Esophagus muscularis mucosa (tissue), 4 donors: ENCODE measurements at regions not wholly inside any gene's neighbourhood (a gene's known extent, or its start where the extent isn't known, plus 50 kb on each side); places are given as distances from the start of the nearest gene placed in this dataset.

Experiments
- EP300 ChIP-seq: sonication (generic); formaldehyde crosslinking; IDR thresholded peaks from one replicate; pipeline ENCODE4 v1.6.1; 2017; ENCODE audit warnings: antibody characterized with exemption
- POLR2A ChIP-seq: fragments of 450-650 bp; IDR thresholded peaks from one replicate; pipeline ENCODE4 v1.6.1; 2017; ENCODE audit warnings: antibody characterized with exemption, moderate library complexity, mild to moderate bottlenecking, low read depth
- POLR2AphosphoS5 ChIP-seq, 2 donors: sonication (generic); formaldehyde crosslinking; IDR thresholded peaks; one replicate each; pipeline ENCODE4 v1.6.1; 2017; ENCODE audit warnings: antibody characterized with exemption in 2 of 2
- TF ChIP-seq, protein P1 (sequence below), 3 experiments: fragments of 200-600 bp in 2 of 3; fragments of 450-650 bp in 1 of 3; sonication (generic) in 2 of 3; IDR thresholded peaks; one replicate each; pipeline ENCODE4 v1.5.1; 2017 to 2019; ENCODE audit warnings: antibody characterized with exemption in 3 of 3, mild to moderate bottlenecking in 2 of 3, moderate library complexity in 1 of 3

DNA sequence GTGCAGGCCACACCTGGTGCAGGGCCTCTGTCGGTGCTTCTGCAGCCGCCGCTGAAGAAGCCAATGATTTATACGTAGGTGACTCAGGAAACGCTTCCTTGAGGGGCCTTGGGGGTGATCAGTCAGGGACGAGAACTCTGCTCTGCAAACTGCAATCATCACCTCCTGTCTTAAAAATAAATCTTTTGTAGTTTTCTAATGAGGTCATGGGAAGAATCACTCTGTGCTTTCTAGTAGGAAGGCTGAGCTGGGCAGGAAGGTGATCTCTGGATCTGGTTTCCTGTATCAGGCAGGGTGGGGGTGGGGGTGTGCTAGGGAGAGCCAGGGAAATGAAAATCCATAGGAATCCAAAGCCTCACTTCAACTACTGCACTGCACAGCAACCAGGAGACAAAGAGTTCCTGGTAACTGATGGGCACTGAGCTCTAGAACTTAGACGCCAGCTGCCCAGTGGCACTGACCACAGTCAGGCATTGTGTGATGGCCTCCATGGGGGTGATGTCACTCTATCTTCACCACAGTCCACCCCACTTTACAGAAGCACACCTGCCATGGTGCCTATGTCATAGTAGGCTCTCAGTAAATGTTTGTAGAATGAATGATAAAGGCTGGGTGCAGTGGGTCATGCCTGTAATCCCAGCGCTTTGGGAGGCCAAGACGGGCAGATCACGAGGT, 292.4 kb upstream of the PWP1 start:
- TF ChIP-seq EP300 = no peak
- TF ChIP-seq, protein P1, sequence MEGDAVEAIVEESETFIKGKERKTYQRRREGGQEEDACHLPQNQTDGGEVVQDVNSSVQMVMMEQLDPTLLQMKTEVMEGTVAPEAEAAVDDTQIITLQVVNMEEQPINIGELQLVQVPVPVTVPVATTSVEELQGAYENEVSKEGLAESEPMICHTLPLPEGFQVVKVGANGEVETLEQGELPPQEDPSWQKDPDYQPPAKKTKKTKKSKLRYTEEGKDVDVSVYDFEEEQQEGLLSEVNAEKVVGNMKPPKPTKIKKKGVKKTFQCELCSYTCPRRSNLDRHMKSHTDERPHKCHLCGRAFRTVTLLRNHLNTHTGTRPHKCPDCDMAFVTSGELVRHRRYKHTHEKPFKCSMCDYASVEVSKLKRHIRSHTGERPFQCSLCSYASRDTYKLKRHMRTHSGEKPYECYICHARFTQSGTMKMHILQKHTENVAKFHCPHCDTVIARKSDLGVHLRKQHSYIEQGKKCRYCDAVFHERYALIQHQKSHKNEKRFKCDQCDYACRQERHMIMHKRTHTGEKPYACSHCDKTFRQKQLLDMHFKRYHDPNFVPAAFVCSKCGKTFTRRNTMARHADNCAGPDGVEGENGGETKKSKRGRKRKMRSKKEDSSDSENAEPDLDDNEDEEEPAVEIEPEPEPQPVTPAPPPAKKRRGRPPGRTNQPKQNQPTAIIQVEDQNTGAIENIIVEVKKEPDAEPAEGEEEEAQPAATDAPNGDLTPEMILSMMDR (IDR thresholded peaks at IDR 0.05) = no peak
- no peak for TF ChIP-seq POLR2AphosphoS5 (IDR thresholded peaks at IDR 0.05)
- no peak for TF ChIP-seq POLR2A
